GM13977 (cell line): ENCODE measurements at regions not wholly inside any gene's neighbourhood (a gene's known extent, or its start where the extent isn't known, plus 50 kb on each side); places are given as distances from the start of the nearest gene placed in this dataset.

Experiments used
- DNase-seq: peaks from one replicate; pipeline ENCODE4 v3.0.0; 2012; ENCODE audit warnings: low spot score
- in situ Hi-C: fragments of 300-500 bp; cut with MboI; formaldehyde crosslinking; loops from one replicate; pipeline ENCODE4 v1.12.0; 2022; ENCODE audit warnings: low sequenced_read_pairs, low pct_unique_long_range_greater_than_20kb, mixed read lengths, inconsistent platforms; ENCODE audit not compliant: unreplicated experiment
- TF ChIP-seq, protein P1 (sequence below): IDR thresholded peaks from 2 replicates; pipeline ENCODE4 v1.5.1; 2012; ENCODE audit warnings: mild to moderate bottlenecking, control low read depth; ENCODE audit not compliant: insufficient read depth; ENCODE audit errors: extremely low read depth, missing control alignments

GRCh38 chr1:2903226-2903625, 101.7 kb upstream of the TTC34 start:
- DNase-seq = no peak
- in situ Hi-C loops = no loop called here
- TF ChIP-seq, protein P1, sequence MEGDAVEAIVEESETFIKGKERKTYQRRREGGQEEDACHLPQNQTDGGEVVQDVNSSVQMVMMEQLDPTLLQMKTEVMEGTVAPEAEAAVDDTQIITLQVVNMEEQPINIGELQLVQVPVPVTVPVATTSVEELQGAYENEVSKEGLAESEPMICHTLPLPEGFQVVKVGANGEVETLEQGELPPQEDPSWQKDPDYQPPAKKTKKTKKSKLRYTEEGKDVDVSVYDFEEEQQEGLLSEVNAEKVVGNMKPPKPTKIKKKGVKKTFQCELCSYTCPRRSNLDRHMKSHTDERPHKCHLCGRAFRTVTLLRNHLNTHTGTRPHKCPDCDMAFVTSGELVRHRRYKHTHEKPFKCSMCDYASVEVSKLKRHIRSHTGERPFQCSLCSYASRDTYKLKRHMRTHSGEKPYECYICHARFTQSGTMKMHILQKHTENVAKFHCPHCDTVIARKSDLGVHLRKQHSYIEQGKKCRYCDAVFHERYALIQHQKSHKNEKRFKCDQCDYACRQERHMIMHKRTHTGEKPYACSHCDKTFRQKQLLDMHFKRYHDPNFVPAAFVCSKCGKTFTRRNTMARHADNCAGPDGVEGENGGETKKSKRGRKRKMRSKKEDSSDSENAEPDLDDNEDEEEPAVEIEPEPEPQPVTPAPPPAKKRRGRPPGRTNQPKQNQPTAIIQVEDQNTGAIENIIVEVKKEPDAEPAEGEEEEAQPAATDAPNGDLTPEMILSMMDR = no peak

GRCh38 chr1:2904191-2904590, 102.7 kb upstream of the TTC34 start:
- DNase-seq = no peak
- TF ChIP-seq, protein P1 = no peak
- in situ Hi-C loops = no loop called here

- DNase-seq = no peak
- in situ Hi-C loops = no loop called here
- TF ChIP-seq, protein P1 = no peak
These were observed 103.9 kb upstream of the TTC34 start for GRCh38 chr1:2905356-2905755.

GRCh38 chr1:2906085-2906484, 104.6 kb upstream of the TTC34 start:
- TF ChIP-seq, protein P1 = no peak
- no peak for DNase-seq
- in situ Hi-C loops = no loop called here

DNA sequence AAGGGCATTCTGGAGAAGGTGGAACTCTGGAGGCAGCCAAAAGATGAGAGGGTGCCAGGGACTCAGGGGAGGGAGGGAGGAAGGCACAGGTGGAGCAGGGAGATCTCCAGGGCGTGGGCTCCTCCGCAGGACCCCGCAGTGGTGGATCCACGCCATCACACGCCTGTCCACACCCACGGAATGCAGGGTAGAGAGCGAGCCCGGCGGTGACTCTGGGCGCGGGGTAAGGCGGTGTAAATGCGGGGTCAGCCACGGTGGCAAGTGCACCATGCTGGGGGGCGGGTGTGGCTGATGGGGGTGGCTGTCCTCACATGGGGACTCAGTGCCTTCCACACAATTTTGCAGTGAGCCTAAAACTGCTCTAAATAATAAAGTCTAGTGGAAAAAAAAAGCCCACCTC, 105.1 kb upstream of the TTC34 start:
- TF ChIP-seq, protein P1 = no peak
- in situ Hi-C loops = no loop called here
- DNase-seq = no peak

DNA sequence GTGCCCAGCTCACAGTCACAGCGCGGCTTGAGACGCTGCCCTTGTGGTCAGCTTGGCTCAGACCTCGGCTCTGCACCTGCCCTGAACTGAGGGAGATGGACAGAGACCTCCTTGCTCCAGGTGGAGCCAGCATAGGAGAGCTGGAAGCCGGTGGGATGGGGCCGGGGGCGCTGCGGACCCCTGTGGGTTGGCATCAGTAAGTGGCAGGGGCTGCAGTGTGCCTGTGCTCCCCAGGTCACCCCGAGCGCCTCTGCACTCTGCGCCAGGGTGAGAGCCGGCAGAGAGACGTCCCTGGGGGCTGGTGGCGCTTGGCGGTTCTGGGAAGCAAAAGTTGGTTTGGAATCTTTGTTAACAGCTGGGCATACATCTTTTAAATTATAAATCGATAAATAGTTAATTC, 105.6 kb upstream of the TTC34 start:
- in situ Hi-C loops = no loop called here
- DNase-seq = no peak
- TF ChIP-seq, protein P1 = no peak

DNA sequence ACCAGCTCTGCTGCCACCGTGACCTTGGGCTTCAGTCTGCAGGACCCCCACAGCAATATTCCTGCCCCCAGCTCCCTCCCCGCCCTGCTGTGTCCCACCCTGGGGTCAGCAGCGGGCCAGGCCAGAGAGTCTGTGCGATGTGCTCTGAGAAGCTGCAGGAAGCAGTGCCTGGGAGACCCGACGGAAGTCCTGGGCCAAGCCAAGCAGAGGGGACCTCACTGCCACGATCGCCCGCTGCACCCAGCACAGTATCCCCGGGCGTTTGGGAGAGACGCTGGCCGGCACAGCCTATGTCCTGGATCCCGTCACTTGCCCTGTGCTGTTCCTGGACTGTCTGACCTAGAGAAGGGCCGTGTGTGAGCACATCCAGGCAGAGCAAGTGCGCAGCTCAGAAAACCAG, 106.6 kb upstream of the TTC34 start:
- in situ Hi-C loops = no loop called here
- no peak for DNase-seq
- TF ChIP-seq, protein P1 = no peak
